Karpas-422 (cell line): ENCODE measurements at regions not wholly inside any gene's neighbourhood (a gene's known extent, or its start where the extent isn't known, plus 50 kb on each side); places are given as distances from the start of the nearest gene placed in this dataset.
"Not testable (repeated sequence)": the region's sequence is repeated elsewhere in the genome, so short reads cannot be mapped to it uniquely, and the experiment has no call there.

Source experiments
- DNase-seq: peaks from one replicate; pipeline ENCODE4 v3.0.0-alpha.2; 2015
- H2AFZ ChIP-seq: fragments of 200-600 bp; sonication (generic); 2 replicates; pipeline ENCODE4 v1.6.1; 2014; ENCODE audit warnings: antibody characterized with exemption, low read length, mixed read lengths
- H3K27ac ChIP-seq: fragments of 200-600 bp; sonication (generic); 2 replicates; pipeline ENCODE4 v1.5.1; 2014; ENCODE audit warnings: mild to moderate bottlenecking, low read length, moderate library complexity
- H3K27me3 ChIP-seq: fragments of 200-600 bp; sonication (generic); 2 replicates; pipeline ENCODE4 v1.6.1; 2014; ENCODE audit warnings: low read length, mixed read lengths
- H3K36me3 ChIP-seq: fragments of 200-600 bp; sonication (generic); 2 replicates; pipeline ENCODE4 v1.6.1; 2014; ENCODE audit warnings: low read length, mixed read lengths; ENCODE audit not compliant: insufficient read depth
- H3K4me1 ChIP-seq: fragments of 200-600 bp; sonication (generic); 2 replicates; pipeline ENCODE4 v1.6.1; 2014; ENCODE audit warnings: mild to moderate bottlenecking, low read length, mixed read lengths
- H3K4me2 ChIP-seq: fragments of 200-600 bp; sonication (generic); 2 replicates; pipeline ENCODE4 v1.6.1; 2014; ENCODE audit warnings: low read length, low read depth, mild to moderate bottlenecking; ENCODE audit not compliant: poor library complexity, severe bottlenecking
- H3K4me3 ChIP-seq: fragments of 200-600 bp; sonication (generic); 2 replicates; pipeline ENCODE4 v1.5.1; 2014; ENCODE audit warnings: mild to moderate bottlenecking, antibody characterized with exemption, low read length, mixed read lengths
- H3K79me2 ChIP-seq: fragments of 200-600 bp; sonication (generic); 2 replicates; pipeline ENCODE4 v1.6.1; 2014; ENCODE audit warnings: mild to moderate bottlenecking, low read length, mixed read lengths
- H3K9ac ChIP-seq: fragments of 200-600 bp; sonication (generic); 2 replicates; pipeline ENCODE4 v1.6.0; 2014; ENCODE audit warnings: low read length
- H3K9me2 ChIP-seq: fragments of 200-600 bp; sonication (generic), shearing (Covaris generic); replicated peaks from 2 replicates; pipeline ENCODE4 v1.6.0; 2014; ENCODE audit warnings: mild to moderate bottlenecking, low read length, moderate library complexity; ENCODE audit not compliant: insufficient read depth
- H3K9me3 ChIP-seq: fragments of 300-700, 200-600 bp; sonication (generic); 2 replicates; pipeline ENCODE4 v1.6.1; 2014; ENCODE audit warnings: low read length, mixed read lengths
- H4K20me1 ChIP-seq: fragments of 200-600 bp; sonication (generic); 2 replicates; pipeline ENCODE4 v1.6.1; 2014; ENCODE audit warnings: mild to moderate bottlenecking, antibody characterized with exemption, low read length, low read depth; ENCODE audit not compliant: insufficient read depth

DNA sequence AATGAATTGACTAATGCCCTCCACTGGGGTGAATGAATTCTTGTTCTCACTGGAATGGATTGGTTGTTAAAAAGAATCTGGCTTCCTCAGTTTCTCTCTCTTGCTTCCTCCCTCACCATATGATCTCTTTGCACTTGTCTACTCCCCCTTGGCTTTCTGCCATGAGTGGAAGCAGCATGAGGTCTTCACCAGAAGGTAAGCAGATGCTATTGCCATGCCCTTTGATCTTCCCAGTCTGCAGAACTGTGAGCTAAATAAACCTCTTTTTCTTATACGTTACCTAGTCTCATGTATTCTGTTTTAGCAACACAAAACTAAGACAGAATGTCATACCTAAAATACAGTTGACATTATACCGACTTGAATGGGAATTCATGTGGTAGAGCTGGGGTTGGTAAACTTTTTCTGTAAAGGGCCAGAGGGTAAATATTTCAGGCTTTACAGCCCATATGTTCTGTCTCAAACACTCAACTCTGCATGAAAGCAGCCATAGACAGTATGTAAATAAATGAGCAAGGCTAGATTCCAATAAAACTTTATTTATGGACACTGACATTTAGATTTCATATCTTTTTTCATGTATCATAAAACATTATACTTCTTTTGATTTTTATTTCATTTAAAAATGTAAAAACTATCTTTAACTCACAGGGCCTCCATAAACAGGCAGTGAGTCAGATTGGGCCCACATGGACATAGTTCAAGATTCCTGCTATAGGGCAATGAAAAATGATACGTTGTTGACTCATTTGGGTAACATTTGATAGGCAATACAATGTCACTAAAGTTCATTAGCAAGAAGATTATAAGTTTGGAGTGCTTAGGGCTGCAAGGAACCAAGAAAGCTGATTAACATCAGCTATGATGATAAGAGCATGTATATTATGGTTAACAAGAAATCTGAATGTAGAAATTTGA is 79.4 kb upstream of the TLE4 start:
- Histone ChIP-seq H3K4me3 (no peak overlapping the region), H3K27ac (no peak overlapping the region), H3K4me2 (no peak overlapping the region), H3K79me2 (no peaks in the 10 kb centered on the region), H3K36me3 (no peaks in the 10 kb centered on the region), H3K27me3 (no peaks in the 10 kb centered on the region), H2AFZ (no peak overlapping the region), H3K9ac (no peak overlapping the region), H4K20me1 (no peaks in the 10 kb centered on the region), H3K4me1 (no peaks in the 10 kb centered on the region), H3K9me2 (no peaks in the 10 kb centered on the region), H3K9me3 (no peaks in the 10 kb centered on the region)
- no peak for DNase-seq

- not testable (repeated sequence) for H3K4me2 ChIP-seq, H3K79me2 ChIP-seq, H3K4me1 ChIP-seq, H3K27me3 ChIP-seq, H3K9me3 ChIP-seq, H4K20me1 ChIP-seq, H3K27ac ChIP-seq, DNase-seq, H3K4me3 ChIP-seq, H2AFZ ChIP-seq, H3K9ac ChIP-seq, H3K36me3 ChIP-seq, H3K9me2 ChIP-seq
Measured at GRCh38 chr9:79500196-79500864, 71.4 kb upstream of the TLE4 start.

GRCh38 chr9:79501546-79501945 is 70.2 kb upstream of the TLE4 start:
- Histone ChIP-seq H4K20me1 (no peaks in the 10 kb centered on the region), H3K9me2 (no peaks in the 10 kb centered on the region), H3K9me3 (no peaks in the 10 kb centered on the region), H2AFZ (no peak overlapping the region), H3K79me2 (no peaks in the 10 kb centered on the region), H3K27ac (no peak overlapping the region), H3K9ac (no peak overlapping the region), H3K27me3 (no peaks in the 10 kb centered on the region), H3K4me1 (no peaks in the 10 kb centered on the region), H3K4me3 (no peak overlapping the region), H3K4me2 (no peak overlapping the region), H3K36me3 (no peaks in the 10 kb centered on the region)
- no peak for DNase-seq

DNA sequence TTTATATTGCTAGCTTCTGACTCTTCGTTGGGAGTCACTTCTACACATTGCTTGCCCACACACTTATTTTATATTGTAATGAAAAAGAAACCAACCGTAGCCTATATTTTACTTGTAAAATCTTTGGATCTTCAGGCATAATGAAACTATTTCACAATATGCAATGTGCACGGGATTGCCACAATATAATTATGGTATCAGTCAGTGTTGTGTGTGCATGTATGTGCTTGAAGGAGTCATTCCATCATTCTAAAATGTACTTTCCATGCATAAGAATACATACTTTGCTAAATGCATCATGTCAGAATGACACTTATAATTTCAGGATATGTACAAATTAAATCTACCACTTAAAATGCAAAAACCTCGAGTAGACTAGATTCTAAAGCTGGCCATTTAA is 64.0 kb upstream of the TLE4 start:
- no peak for DNase-seq
- Histone ChIP-seq H3K9me3 (no peaks in the 10 kb centered on the region), H2AFZ (no peak overlapping the region), H3K4me3 (no peak overlapping the region), H3K36me3 (no peaks in the 10 kb centered on the region), H3K79me2 (no peaks in the 10 kb centered on the region), H3K27ac (no peak overlapping the region), H3K27me3 (no peaks in the 10 kb centered on the region), H3K9ac (no peak overlapping the region), H3K4me1 (no peaks in the 10 kb centered on the region), H4K20me1 (no peaks in the 10 kb centered on the region), H3K4me2 (no peak overlapping the region), H3K9me2 (no peaks in the 10 kb centered on the region)

DNA sequence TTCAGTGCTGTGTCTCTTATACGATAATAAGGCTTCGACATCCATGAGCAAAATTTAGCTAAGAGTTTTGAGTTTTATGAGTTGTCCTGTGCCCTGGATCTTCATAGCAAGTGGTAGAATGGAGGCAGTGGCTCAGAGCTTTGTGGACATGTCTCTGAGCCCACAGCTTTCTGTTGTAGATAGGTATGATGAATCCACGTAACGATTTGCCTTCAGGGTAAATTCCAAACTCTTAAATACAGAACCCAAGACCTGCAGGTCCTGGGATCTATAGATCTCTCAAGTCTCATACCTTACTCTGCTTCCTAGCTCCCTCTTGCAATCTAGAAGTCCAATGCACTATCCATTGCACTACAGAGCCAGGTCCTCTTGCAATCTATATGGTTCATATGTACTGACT is 59.5 kb upstream of the TLE4 start:
- H3K9me3 ChIP-seq: no peaks in the 10 kb centered on the region
- H3K79me2 ChIP-seq: no peaks in the 10 kb centered on the region
- no peak overlapping the region for H3K4me3 ChIP-seq
- no peaks in the 10 kb centered on the region for H3K27me3 ChIP-seq
- H3K4me2 ChIP-seq: no peak overlapping the region
- no peaks in the 10 kb centered on the region for H4K20me1 ChIP-seq
- no peaks in the 10 kb centered on the region for H3K9me2 ChIP-seq
- no peak for DNase-seq
- no peak overlapping the region for H3K27ac ChIP-seq
- H3K9ac ChIP-seq: no peak overlapping the region
- H3K36me3 ChIP-seq: no peaks in the 10 kb centered on the region
- no peak overlapping the region for H2AFZ ChIP-seq
- H3K4me1 ChIP-seq: no peaks in the 10 kb centered on the region
